ENCODE measurements at regions not wholly inside any gene's neighbourhood (a gene's known extent, or its start where the extent isn't known, plus 50 kb on each side); places are given as distances from the start of the nearest gene placed in this dataset.

DNA sequence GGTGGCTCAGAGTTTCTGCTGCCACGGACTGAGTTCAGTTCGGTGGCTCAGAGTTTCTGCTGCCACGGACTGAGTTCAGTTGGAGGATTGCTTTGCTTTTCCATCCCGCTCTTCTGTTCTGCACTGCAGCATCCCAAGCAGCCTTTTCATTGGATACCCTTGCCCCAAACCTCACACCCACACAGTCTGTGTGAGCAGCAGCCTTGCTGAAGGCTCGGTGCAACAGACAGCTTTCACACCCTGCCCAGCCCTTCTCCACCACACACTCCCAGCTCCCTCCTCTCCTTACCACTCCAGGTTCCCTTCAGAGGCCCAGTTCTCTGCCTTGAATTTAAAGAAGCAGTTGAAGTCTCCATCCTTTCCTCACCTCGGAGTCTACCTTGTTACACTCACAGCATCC is 52.5 kb upstream of the CHD6 start:
- DNase-seq (ENCODE audit: low spot score): no peak

DNA sequence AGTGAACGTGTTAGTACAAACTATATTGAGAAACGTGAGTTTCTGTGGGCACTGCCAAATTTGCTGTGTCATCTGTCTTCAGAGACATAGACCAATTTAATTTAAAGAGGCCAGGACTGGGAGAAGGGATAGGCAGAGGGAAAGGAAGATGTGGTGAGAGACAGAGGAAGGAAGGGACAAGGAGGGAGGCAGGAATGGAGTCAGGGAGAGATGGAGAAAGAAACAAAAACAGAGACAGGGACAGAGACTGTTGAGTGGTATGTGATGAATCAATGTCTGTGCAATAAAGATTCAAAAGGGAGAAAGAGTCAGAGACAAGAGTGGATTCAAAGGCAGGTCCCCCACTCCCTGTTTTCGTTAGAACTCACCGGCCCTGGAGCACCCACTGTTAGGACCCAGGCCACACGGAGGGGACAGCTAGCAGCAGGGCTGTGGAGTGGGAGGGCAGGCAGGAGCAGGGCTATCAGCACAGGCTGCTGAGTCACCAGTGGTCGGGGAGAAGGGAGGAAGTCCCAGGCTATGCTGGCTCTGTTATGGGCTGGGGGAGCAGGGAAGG is 51.6 kb upstream of the CHD6 start:
- DNase-seq (ENCODE audit: low spot score): peak; percentile 25

- DNase-seq (ENCODE audit: low spot score): no peak
Measured at GRCh38 chr20:41668057-41668749, 50.0 kb upstream of the CHD6 start.
